ENCODE measurements at regions not wholly inside any gene's neighbourhood (a gene's known extent, or its start where the extent isn't known, plus 50 kb on each side); places are given as distances from the start of the nearest gene placed in this dataset.
"Not testable (repeated sequence)": the region's sequence is repeated elsewhere in the genome, so short reads cannot be mapped to it uniquely, and the experiment has no call there.

- DNase-seq: no peak
Measured at GRCh38 chr4:179163147-179163546, 1720.9 kb upstream of the AGA start.

- DNase-seq: no peak
Measured at GRCh38 chr4:179164267-179164999, 1722.2 kb upstream of the AGA start.

- DNase-seq: no peak
Measured at GRCh38 chr4:179165000-179165738, 1722.9 kb upstream of the AGA start.

DNA sequence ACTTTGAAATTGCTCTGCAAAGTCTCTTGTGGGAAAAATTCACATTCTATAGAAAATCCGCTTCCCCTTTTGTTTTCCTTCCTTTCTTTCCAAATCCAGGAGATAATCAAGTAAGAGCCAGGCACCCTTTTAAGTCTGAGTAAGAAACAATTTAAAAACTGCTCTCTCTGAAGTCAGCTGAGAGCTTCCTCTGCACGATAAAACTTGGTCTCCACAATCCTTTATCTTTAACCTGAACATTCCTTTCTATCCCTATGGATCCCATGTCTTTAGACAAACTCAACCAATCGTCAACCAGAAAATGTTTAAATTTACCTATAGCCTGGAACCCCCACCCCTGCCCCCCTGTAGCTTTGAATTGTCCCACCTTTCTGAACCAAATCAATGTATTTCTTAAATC is 1723.6 kb upstream of the AGA start:
- DNase-seq: no peak

GRCh38 chr4:179170308-179170707 is 1728.1 kb upstream of the AGA start:
- DNase-seq: not testable (repeated sequence)

GRCh38 chr4:179182741-179183140 is 1740.5 kb upstream of the AGA start:
- DNase-seq: no peak

- no peak for DNase-seq
Measured at GRCh38 chr4:179195887-179196286, 1753.7 kb upstream of the AGA start.

GRCh38 chr4:179196511-179196910 is 1754.3 kb upstream of the AGA start:
- no peak for DNase-seq

DNA sequence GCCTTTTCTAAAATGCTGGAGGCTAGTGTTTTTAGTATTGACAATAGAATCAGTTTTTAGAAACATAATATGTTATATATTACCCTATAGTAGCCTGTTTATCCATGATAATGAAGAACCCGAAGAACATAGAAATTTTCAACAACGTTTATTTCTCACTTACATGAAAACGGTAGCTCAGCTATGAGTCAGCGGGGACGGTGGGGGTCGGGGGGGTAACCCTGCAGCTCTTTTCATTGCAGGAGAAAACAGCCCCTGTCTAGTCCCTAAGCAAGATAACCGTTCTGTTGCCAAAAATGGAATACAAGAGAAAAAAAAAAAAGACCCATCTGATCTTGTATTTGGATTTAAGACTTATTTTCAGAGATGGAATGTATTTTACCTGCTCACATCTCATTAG is 1758.4 kb upstream of the AGA start:
- no peak for DNase-seq

GRCh38 chr4:179225594-179225993 is 1783.4 kb upstream of the AGA start:
- DNase-seq: no peak

GRCh38 chr4:179248821-179249220 is 1806.6 kb upstream of the AGA start:
- DNase-seq: no peak

DNA sequence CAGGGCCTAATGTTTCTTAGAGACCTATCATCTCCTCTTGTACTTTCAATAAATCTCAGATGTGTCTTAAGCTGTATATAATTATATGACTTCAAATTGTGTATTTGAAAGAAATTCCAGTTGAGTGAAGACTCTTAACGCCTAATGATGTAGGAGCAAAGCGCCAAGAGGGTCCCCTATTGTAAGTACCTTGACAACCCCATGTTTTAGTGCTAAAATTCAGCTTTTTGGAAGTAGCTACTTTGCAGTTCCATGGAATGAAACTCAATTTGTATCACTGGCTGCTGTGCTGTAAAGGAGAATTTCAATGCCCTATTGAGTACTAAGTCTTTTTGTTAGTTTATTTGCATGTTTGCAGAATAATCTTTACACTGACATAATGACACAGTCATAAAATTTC is 1826.6 kb upstream of the AGA start:
- DNase-seq: no peak

DNA sequence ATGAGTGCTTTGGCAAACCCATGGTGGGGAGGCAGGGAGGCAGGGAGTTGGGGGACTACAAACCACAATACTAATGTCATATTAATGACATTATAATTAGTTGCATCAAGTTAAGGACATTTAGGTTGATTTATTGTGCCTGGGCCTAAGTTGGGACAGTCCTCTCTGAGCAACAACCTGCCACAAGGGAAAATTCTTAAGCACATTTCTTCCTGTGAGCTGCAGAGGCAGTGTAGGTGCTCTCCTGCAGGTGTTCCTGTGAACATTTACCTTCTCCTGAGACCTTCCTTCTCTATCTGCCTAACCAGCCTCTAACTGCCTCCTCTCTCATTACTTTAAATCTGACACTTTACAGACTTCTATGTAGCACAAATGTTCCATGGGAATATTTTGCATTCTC is 1830.0 kb upstream of the AGA start:
- no peak for DNase-seq

DNA sequence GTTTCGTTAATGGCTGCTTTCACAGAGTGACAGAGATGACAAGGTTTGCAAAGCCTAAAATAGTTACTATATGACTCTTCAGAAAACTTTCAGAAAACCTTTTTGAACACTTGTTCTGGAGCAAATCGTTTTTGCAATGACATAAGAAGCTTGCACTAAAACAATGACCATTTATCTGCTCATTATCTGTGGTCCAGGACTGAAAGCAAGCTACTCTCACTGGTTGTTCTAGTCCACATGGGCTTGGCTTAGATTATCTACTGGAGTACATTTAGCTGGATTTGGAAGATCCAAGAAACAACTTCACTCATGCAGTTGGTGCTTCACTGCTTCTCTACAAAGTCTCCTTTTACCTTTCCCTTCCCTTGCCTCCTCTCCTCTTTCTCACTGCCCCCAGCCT is 1836.4 kb upstream of the AGA start:
- no peak for DNase-seq

DNA sequence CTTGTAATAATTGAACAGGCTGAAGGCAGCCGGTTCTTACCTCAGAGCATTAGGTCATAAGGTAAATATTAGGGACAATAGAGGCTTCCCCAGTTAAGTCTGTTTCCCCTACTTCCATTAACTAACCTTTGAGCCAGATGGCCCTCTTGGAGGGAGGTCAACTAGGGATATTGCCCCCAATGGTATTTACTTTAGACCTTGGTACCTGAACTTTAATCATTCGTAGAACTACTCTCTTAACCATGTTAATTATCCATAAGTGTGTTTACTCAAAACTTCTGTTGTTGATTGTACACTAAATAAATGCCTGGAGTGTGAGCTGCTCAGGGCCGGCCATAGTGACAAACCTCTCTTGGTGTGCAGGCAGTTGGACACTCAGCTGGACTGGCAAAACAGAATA is 1843.5 kb upstream of the AGA start:
- DNase-seq: no peak

GRCh38 chr4:179291657-179292056 is 1849.4 kb upstream of the AGA start:
- no peak for DNase-seq

GRCh38 chr4:179292468-179292867 is 1850.2 kb upstream of the AGA start:
- DNase-seq: no peak

- DNase-seq: no peak
Measured at GRCh38 chr4:179307297-179308136, 1865.3 kb upstream of the AGA start.

DNA sequence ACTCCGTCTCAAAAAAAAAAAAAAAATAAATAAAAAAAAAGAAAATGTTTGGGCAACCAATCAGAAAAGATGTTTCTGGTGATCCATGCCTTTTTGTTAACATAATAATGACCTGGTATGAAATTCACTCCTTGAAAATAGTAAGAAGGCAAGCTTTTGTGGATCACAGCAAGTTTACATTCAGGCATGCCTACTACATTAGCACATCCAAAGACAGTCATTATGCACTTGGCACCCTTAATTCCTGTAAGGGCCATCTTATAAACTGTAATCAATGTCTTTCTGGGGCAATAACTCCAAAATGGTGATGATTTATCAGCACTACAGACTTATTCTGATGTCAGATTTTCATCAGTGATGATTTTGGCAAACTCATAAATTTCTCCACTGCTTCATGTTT is 1871.6 kb upstream of the AGA start:
- DNase-seq: no peak

- no peak for DNase-seq
Measured at GRCh38 chr4:179325181-179325580, 1882.9 kb upstream of the AGA start.

- DNase-seq: no peak
Measured at GRCh38 chr4:179328627-179329026, 1886.4 kb upstream of the AGA start.

DNA sequence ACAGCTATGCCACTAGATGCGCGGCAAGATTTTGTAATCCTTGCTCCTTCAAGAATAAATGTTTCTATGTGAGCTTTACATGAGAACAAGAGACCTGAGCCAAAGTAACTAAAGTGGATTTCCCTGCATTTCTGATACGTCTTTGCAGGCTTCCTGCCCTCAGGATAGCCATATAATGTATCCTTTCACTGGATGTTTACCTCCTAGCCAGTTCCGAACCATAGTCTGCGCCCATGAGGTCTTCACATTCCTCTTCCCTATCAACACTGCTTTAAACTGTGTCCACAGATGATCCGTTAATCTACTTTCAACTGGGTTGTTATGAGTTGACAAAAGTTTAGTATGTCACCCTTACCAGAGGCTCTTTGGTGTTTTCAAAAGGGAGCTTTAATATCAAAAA is 1889.1 kb upstream of the AGA start:
- no peak for DNase-seq

DNA sequence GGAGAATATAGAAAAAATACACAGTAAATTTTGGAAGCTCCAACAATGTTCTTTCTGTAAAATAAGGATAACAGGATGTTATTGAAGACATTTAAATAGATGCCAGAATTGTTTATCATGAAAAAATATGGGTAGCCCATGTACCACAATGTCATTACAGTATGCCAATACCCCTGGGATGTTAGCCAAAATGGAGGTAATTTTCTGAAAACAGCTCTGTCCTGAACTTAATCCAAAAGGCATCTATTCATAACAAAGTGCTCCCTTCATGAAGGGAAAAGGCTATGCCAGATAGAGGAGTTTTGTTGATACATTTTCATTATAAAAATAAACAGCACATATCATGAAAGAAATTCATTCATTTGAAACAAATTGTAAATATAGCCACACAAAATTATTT is 1902.6 kb upstream of the AGA start:
- no peak for DNase-seq

DNA sequence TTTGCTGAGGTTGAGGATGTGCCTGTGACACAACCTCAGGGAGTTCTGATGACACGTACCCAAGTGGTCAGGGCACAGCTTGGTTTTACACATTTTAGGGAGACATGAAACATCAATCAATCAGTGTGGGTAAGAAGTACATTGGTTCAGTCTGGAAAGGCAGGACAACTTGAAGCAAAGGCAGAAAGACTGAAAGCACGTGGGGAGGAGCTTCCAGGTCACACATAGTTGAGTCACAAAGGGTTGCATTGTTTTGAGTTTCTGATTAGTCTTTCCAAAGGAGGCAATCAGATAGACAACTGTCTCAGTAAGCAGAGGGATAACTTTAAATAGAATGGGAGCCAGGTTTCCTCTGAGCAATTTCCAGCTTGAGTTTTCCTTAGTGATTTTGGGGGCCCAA is 1910.0 kb upstream of the AGA start:
- no peak for DNase-seq

All from activated gamma-delta T cell treated with Interleukin-2 at 50 U/mL for 16 hours (primary cell).